ENCODE measurements at regions not wholly inside any gene's neighbourhood (a gene's known extent, or its start where the extent isn't known, plus 50 kb on each side); places are given as distances from the start of the nearest gene placed in this dataset.

GRCh38 chr5:38107096-38107495 is 151.3 kb upstream of the EGFLAM start:
- no peak for TF ChIP-seq CTCF (conservative IDR thresholded peaks at IDR 0.05; ENCODE audit: low read depth in 2 of 2)
- TF ChIP-seq POLR2AphosphoS5 (IDR thresholded peaks at IDR 0.05; ENCODE audit: low read depth): no peak
- TF ChIP-seq EZH2phosphoT487 (IDR thresholded peaks at IDR 0.05; ENCODE audit: unreplicated experiment): no peak
- no peak for TF ChIP-seq REST (IDR thresholded peaks at IDR 0.05; ENCODE audit: unreplicated experiment)
- TF ChIP-seq EZH2 (IDR thresholded peaks at IDR 0.05; ENCODE audit: low read depth, unreplicated experiment): no peak
- no peak for TF ChIP-seq STAT1 (IDR thresholded peaks at IDR 0.05; ENCODE audit: unreplicated experiment)
